Hippocampal formation (tissue), 2 donors: ENCODE measurements at regions not wholly inside any gene's neighbourhood (a gene's known extent, or its start where the extent isn't known, plus 50 kb on each side); places are given as distances from the start of the nearest gene placed in this dataset.

Experiments used
- DNase-seq, 2 donors: peaks; one replicate each; lab custom pipeline; 2025; lab: John Stamatoyannopoulos, UW

DNA sequence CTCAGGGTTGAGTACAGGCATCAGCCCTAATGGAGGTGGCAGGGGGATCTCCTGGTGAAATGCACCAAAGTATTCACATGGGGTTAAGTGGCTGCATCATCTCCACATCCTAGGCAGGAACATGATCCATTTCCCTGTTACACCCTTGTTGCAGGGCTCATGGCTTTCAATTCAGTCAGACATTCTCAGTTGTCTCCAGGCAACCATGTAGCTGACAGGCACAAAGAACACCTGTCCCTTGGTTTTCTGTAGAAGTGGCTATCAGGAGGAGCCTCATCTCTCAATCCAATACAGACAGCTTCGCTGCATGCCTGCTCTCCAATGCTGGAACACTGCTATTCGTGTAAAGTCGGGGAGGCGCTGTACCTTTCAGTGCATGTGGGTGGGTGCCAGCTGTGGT, 299.0 kb upstream of the FOXG1 start:
- DNase-seq, result no peak

DNA sequence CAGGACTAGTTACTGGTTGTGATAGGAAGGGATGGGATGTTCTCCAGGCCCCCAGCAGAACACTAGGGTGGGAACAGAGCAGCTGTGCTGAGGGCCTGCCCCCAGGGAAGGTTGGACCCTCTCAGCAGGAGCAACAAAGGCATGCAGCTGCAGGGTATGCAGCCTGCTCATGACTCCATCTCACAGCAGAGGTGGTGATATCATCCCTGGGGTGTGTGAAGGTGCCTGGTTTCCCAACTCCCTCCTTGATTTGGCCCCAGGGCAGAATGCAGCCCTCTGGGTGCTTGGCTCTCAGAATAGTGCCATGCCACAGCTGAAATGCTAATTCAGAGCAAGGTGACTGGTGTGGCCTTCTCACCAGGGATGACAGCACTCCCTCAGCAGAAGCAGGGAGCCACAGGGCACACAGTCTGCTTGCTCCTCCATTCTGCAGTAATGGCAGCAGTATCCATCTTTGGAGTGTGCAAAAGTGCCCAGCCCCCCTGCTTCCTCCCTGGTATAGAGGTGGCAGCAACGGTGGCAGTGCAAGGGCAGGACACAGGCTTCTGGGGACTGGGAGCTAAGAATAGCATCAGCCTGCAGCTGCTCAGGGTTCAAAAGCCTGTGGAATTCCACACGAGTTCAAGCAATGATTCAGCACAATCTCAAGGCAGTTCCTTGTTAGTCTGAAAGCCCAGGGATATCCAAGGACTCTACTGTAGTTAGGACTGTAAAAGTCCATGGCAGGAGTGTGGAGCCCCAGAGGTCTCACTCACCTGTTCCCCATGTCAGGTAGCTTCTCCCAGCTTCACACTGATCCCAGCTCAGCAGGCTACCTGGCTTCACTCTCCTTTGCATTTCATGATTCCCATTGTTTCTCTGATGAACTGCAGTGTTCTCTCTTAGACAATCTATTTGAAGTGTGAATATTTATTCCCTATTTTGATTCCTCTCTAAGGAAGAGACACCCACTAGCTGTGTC, 298.1 kb upstream of the FOXG1 start:
- no peak for DNase-seq

- no peak for DNase-seq
These were observed 284.1 kb upstream of the FOXG1 start for GRCh38 chr14:28482251-28483040.

DNA sequence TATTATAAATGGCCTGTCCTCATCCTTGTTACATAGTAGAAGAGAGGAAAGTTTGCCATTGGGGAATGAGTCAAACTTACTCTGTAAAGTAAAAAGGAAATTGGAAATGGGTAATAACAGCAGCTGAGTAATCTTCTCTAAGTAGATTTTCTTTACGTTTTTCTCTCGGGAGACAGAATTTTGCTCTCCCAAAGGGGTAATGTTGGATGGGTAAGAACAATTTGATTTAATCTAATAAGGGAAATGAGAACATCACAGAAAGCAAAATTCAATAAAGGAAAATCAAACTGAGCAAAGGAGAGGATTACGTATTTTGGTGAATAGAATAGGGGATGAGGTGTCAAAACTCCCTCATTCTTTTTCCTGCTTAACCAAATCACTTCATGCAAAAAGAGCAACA, 283.1 kb upstream of the FOXG1 start:
- DNase-seq, result no peak

- DNase-seq, result no peak
These were observed 277.9 kb upstream of the FOXG1 start for GRCh38 chr14:28488684-28489083.

- no peak for DNase-seq
These were observed 273.1 kb upstream of the FOXG1 start for GRCh38 chr14:28493516-28493915.

DNA sequence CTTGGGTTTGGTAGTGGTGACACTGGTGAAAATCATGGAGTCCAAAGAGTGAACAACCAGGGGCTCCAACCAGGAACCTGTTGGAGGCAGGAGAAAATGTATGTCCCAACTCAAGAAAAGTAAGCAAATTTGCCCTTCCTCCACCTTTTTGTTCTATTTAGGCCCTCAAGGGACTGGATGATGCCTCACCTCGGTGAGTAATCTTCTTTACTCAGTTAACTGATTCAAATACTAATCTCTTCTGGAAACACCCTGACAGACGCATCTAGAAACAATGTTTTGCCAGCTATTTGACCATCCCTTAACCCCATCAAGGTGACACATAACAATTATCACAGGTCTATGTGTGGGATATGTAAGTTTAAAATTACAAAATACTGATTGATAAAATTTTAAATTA, 272.4 kb upstream of the FOXG1 start:
- DNase-seq, result no peak

GRCh38 chr14:28496364-28496763, 270.2 kb upstream of the FOXG1 start:
- no peak for DNase-seq

GRCh38 chr14:28502517-28502916, 264.1 kb upstream of the FOXG1 start:
- DNase-seq, result no peak

GRCh38 chr14:28515571-28515970, 251.0 kb upstream of the FOXG1 start:
- DNase-seq, result no peak

GRCh38 chr14:28536889-28537288, 229.7 kb upstream of the FOXG1 start:
- no peak for DNase-seq

GRCh38 chr14:28542040-28542439, 224.5 kb upstream of the FOXG1 start:
- DNase-seq, result no peak

DNA sequence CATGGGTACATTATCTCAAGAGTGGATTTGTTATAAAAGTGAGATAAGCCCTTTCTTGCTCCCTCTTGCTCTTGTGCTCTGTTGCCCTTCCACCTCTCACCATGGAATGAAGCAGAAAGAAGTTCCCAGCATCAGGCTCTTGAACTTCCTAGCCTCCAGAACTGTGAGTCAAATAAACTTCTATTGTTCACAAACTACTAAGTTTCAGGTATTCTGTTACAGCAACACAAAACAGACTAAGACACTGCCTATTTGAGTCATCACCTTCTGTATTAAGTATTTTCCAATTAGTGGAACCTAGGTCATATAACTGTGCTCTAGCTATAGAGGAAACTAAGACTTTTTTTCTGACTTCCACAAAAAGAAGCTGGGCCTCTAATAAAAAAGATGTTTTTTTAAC, 201.2 kb upstream of the FOXG1 start:
- DNase-seq, result no peak

DNA sequence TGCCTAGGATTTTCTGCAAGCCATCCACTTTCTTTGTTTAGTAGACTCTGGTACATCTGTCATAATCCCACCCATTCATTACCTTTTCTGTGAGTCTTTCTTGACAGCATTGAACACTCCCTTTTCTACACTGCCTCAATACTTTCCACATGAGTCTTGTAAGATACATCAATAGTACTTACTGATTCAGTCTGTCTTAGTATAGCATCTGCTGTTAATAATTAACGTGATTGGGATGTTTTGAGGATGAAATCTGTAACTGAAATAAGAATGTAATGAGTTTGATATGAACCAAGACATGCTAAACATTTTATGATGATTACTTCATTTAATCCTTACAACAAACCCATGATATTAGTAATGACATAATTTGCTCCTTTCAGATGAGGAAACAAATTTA, 196.2 kb upstream of the FOXG1 start:
- DNase-seq, result no peak

- no peak for DNase-seq
These were observed 195.0 kb upstream of the FOXG1 start for GRCh38 chr14:28571636-28572035.

- no peak for DNase-seq
These were observed 190.1 kb upstream of the FOXG1 start for GRCh38 chr14:28576523-28576922.

DNA sequence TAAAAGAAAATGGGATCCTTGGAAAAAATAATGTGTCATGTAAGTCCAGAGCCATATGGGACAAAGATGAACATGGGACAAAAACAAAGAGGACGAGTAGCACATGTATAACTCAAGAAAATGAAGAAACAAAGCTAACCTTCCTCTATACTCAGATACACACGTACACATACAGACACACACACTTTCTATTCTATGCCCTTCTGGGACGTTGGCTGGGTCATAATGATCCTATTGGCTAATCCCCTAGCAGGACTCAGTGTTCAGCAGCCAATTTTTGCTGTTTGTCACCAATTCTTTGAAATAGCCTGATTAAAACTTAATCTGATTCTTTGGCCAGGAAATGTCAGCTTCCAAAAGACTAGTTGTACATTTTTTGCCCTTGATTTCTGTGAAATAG, 189.4 kb upstream of the FOXG1 start:
- DNase-seq, result no peak

DNA sequence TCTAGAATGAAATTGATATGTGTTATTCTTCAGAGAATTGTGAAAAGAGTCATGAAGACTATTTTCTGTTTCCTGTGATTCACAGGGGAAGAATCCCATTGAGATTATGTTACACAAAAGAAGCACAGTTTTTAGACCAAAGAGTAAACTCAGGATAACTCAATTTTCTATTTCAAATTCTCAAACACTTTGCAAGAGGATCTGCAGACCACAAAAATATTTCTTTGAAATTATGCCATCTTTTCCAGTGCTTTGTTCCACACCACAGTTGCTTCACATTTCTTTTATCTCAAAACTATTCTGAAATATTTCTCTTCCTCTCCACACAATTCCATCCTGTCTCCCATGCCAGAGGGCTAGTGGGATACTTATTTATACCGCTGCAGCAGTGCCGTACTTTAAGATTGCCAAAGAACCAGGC, 188.9 kb upstream of the FOXG1 start:
- DNase-seq, result no peak

DNA sequence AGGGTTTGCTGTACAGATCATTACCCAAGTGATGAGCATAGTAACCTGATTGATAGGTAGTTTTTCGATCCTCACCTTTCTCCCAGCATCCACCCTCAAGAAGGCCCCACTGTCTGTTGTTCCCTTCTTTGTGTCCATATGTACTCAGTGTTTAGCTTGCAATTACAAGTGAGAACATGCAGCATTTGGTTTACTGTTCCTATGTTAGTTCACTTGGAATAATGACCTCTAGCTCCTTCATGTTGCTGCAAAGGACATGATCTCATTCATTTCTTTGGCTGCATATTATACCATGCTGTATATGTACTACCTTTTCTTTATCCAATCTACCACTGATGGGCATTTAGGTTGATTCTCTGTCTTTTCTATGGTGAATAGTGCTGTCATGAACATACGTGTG, 181.6 kb upstream of the FOXG1 start:
- no peak for DNase-seq

DNA sequence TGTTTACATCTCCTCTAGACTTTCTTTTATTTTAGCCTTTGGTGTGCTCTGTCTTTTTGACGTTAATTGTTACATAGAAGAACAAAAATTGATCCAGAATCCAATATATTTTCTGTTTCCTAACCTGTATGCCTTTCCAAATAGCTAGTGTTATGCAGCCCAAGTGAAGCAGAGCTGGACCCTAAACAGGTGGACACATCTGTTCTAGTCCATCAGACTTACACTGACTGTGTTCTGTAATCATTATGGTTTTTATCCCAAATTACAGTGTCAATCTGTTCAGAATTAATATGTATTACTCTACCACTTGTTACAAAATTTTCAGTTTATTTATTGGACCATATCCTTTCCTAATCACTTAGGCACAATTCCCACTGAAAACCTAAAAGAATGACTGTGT, 176.8 kb upstream of the FOXG1 start:
- no peak for DNase-seq

- DNase-seq, result no peak
These were observed 170.2 kb upstream of the FOXG1 start for GRCh38 chr14:28596391-28596790.

- DNase-seq, result no peak
These were observed 167.4 kb upstream of the FOXG1 start for GRCh38 chr14:28599191-28599590.

DNA sequence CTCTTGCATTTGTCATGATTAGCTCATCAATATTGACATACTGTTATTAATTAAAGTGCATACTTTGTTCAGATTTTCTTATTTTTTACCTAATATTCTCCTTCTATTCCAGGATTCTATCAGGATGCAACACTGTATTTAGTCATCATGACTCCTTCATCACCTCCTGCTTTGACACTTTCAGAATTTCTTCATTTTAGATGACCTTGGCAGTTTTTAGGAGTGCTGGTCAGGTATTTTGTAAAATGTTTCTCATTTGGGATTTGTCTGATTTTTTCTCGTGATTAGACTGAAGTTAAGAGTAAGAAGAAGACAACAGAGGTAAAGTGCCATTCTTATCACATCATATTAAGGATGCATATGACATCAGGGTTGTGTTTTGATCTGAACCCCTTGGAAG, 167.0 kb upstream of the FOXG1 start:
- DNase-seq, result no peak
